ENCODE measurements at regions not wholly inside any gene's neighbourhood (a gene's known extent, or its start where the extent isn't known, plus 50 kb on each side); places are given as distances from the start of the nearest gene placed in this dataset.

GRCh38 chr10:108187408-108188012 is 1023.0 kb upstream of the SORCS1 start:
- Histone ChIP-seq H3K4me1 (ENCODE audit: insufficient read depth, low read length, severe bottlenecking) (no peaks in the 10 kb centered on the region), H3K9ac (ENCODE audit: low read length) (no peak overlapping the region), H4K20me1 (ENCODE audit: insufficient read depth, low read length) (no peaks in the 10 kb centered on the region), H3F3A (ENCODE audit: insufficient read depth, low read length) (no peaks in the 10 kb centered on the region), H3K27ac (ENCODE audit: low read depth, low read length, poor library complexity, severe bottlenecking) (no peak overlapping the region), H3K4me3 (ENCODE audit: low read depth, low read length, poor library complexity, severe bottlenecking) (no peak overlapping the region), H3K9me3 (ENCODE audit: low read length) (no peaks in the 10 kb centered on the region), H3K27me3 (ENCODE audit: insufficient read depth, low read length) (no peaks in the 10 kb centered on the region), H2AFZ (ENCODE audit: low read length) (no peak overlapping the region), H3K9me2 (ENCODE audit: low read depth, low read length) (no peaks in the 10 kb centered on the region), H3K79me2 (ENCODE audit: insufficient read depth, low read length) (no peaks in the 10 kb centered on the region), H3K4me2 (ENCODE audit: low read length) (no peak overlapping the region), H3K36me3 (ENCODE audit: insufficient read depth, low read length) (no peaks in the 10 kb centered on the region)
- TF ChIP-seq CTCF (IDR thresholded peaks at IDR 0.05; ENCODE audit: low read length) (no peak), EZH2 (IDR thresholded peaks at IDR 0.05; ENCODE audit: borderline replicate concordance, low read length) (no peak)

GRCh38 chr10:108184114-108184513 is 1019.6 kb upstream of the SORCS1 start:
- Histone ChIP-seq H3K4me3 (ENCODE audit: low read depth, low read length, poor library complexity, severe bottlenecking) (no peak overlapping the region), H3K9ac (ENCODE audit: low read length) (no peak overlapping the region), H4K20me1 (ENCODE audit: insufficient read depth, low read length) (no peaks in the 10 kb centered on the region), H3K9me3 (ENCODE audit: low read length) (no peaks in the 10 kb centered on the region), H3K36me3 (ENCODE audit: insufficient read depth, low read length) (no peaks in the 10 kb centered on the region), H3K4me1 (ENCODE audit: insufficient read depth, low read length, severe bottlenecking) (no peaks in the 10 kb centered on the region), H3F3A (ENCODE audit: insufficient read depth, low read length) (no peaks in the 10 kb centered on the region), H2AFZ (ENCODE audit: low read length) (no peak overlapping the region), H3K4me2 (ENCODE audit: low read length) (no peak overlapping the region), H3K27me3 (ENCODE audit: insufficient read depth, low read length) (no peaks in the 10 kb centered on the region), H3K9me2 (ENCODE audit: low read depth, low read length) (no peaks in the 10 kb centered on the region), H3K79me2 (ENCODE audit: insufficient read depth, low read length) (no peaks in the 10 kb centered on the region), H3K27ac (ENCODE audit: low read depth, low read length, poor library complexity, severe bottlenecking) (no peak overlapping the region)
- TF ChIP-seq CTCF (IDR thresholded peaks at IDR 0.05; ENCODE audit: low read length) (no peak), EZH2 (IDR thresholded peaks at IDR 0.05; ENCODE audit: borderline replicate concordance, low read length) (no peak)

GRCh38 chr10:108180878-108181277 is 1016.4 kb upstream of the SORCS1 start:
- Histone ChIP-seq H3K9me2 (ENCODE audit: low read depth, low read length) (no peaks in the 10 kb centered on the region), H2AFZ (ENCODE audit: low read length) (no peak overlapping the region), H3K9me3 (ENCODE audit: low read length) (no peaks in the 10 kb centered on the region), H3K4me2 (ENCODE audit: low read length) (no peak overlapping the region), H3K27me3 (ENCODE audit: insufficient read depth, low read length) (no peaks in the 10 kb centered on the region), H3K36me3 (ENCODE audit: insufficient read depth, low read length) (no peaks in the 10 kb centered on the region), H3F3A (ENCODE audit: insufficient read depth, low read length) (no peaks in the 10 kb centered on the region), H4K20me1 (ENCODE audit: insufficient read depth, low read length) (no peaks in the 10 kb centered on the region), H3K4me1 (ENCODE audit: insufficient read depth, low read length, severe bottlenecking) (no peaks in the 10 kb centered on the region), H3K79me2 (ENCODE audit: insufficient read depth, low read length) (no peaks in the 10 kb centered on the region), H3K4me3 (ENCODE audit: low read depth, low read length, poor library complexity, severe bottlenecking) (no peak overlapping the region), H3K9ac (ENCODE audit: low read length) (no peak overlapping the region), H3K27ac (ENCODE audit: low read depth, low read length, poor library complexity, severe bottlenecking) (no peak overlapping the region)
- no peak for TF ChIP-seq CTCF (IDR thresholded peaks at IDR 0.05; ENCODE audit: low read length)
- no peak for TF ChIP-seq EZH2 (IDR thresholded peaks at IDR 0.05; ENCODE audit: borderline replicate concordance, low read length)

Data from OCI-LY1 (cell line).